H9 (cell line): ENCODE measurements at regions not wholly inside any gene's neighbourhood (a gene's known extent, or its start where the extent isn't known, plus 50 kb on each side); places are given as distances from the start of the nearest gene placed in this dataset.
A peak's percentile ranks its signal among the peaks of the same experiment; 100 is the strongest.

ENCODE experiments used
- DNase-seq: peaks from one replicate; pipeline ENCODE4 v3.0.0-alpha.2; 2017
- H2AFZ ChIP-seq: one replicate; pipeline ENCODE4 v1.6.1; 2013; ENCODE audit warnings: mild to moderate bottlenecking, low read length, control low read depth, moderate library complexity
- H2AK5ac ChIP-seq: 2 replicates; pipeline ENCODE4 v1.6.1; 2013; ENCODE audit warnings: low read length, control low read depth, mixed read lengths; ENCODE audit not compliant: insufficient read length
- H2BK120ac ChIP-seq: one replicate; pipeline ENCODE4 v1.6.1; 2013; ENCODE audit warnings: low read depth, mild to moderate bottlenecking, low read length, control low read depth, inconsistent platforms; ENCODE audit not compliant: poor library complexity, severe bottlenecking
- H2BK12ac ChIP-seq: 2 replicates; pipeline ENCODE4 v1.6.1; 2013; ENCODE audit warnings: low read length, control low read depth, mixed read lengths, low read depth; ENCODE audit not compliant: insufficient read length
- H2BK15ac ChIP-seq: 2 replicates; pipeline ENCODE4 v1.6.1; 2013; ENCODE audit warnings: low read depth, low read length, control low read depth
- H2BK20ac ChIP-seq: one replicate; pipeline ENCODE4 v1.6.1; 2013; ENCODE audit warnings: low read depth, mild to moderate bottlenecking, low read length, control low read depth, inconsistent platforms; ENCODE audit not compliant: poor library complexity, severe bottlenecking
- H2BK5ac ChIP-seq: 2 replicates; pipeline ENCODE4 v1.6.1; 2013; ENCODE audit warnings: low read length, control low read depth, mixed read lengths; ENCODE audit not compliant: insufficient read length
- H3K14ac ChIP-seq: 2 replicates; pipeline ENCODE4 v1.6.1; 2013; ENCODE audit warnings: low read length, control low read depth; ENCODE audit not compliant: insufficient read depth
- H3K18ac ChIP-seq: 2 replicates; pipeline ENCODE4 v1.6.1; 2013; ENCODE audit warnings: low read depth, mild to moderate bottlenecking, mixed read lengths, low read length, control low read depth; ENCODE audit not compliant: insufficient read length
- H3K23ac ChIP-seq: 2 replicates; pipeline ENCODE4 v1.6.1; 2013; ENCODE audit warnings: low read length, control low read depth, mixed read lengths, low read depth; ENCODE audit not compliant: insufficient read length
- H3K23me2 ChIP-seq: 2 replicates; pipeline ENCODE4 v1.6.1; 2013; ENCODE audit warnings: low read depth, mild to moderate bottlenecking, mixed read lengths, low read length, control low read depth; ENCODE audit not compliant: insufficient read length, poor library complexity, severe bottlenecking
- H3K27ac ChIP-seq: 2 replicates; pipeline ENCODE4 v1.5.1; 2013; ENCODE audit warnings: low read length, control low read depth, mixed read lengths, low read depth; ENCODE audit not compliant: insufficient read length
- H3K27me3 ChIP-seq: 2 replicates; pipeline ENCODE4 v1.6.1; 2013; ENCODE audit warnings: low read length, control low read depth, inconsistent platforms; ENCODE audit not compliant: insufficient read depth
- H3K4ac ChIP-seq: 2 replicates; pipeline ENCODE4 v1.6.1; 2013; ENCODE audit warnings: low read depth, mild to moderate bottlenecking, control low read depth, inconsistent platforms, low read length, moderate library complexity
- H3K4me1 ChIP-seq: 2 replicates; pipeline ENCODE4 v1.6.1; 2013; ENCODE audit warnings: low read length, control low read depth, inconsistent platforms; ENCODE audit not compliant: insufficient read depth
- H3K4me2 ChIP-seq: 2 replicates; pipeline ENCODE4 v1.6.1; 2013; ENCODE audit warnings: low read length, control low read depth, mixed read lengths; ENCODE audit not compliant: insufficient read length, insufficient read depth
- H3K56ac ChIP-seq: 2 replicates; pipeline ENCODE4 v1.6.1; 2013; ENCODE audit warnings: low read depth, mild to moderate bottlenecking, mixed read lengths, low read length, control low read depth; ENCODE audit not compliant: insufficient read length
- H3K79me1 ChIP-seq: 2 replicates; pipeline ENCODE4 v1.6.1; 2013; ENCODE audit warnings: low read depth, mild to moderate bottlenecking, moderate library complexity, low read length, control low read depth, inconsistent platforms; ENCODE audit not compliant: insufficient read depth, poor library complexity, severe bottlenecking
- H3K79me2 ChIP-seq: 2 replicates; pipeline ENCODE4 v1.6.1; 2013; ENCODE audit warnings: low read length, control low read depth, inconsistent platforms; ENCODE audit not compliant: insufficient read depth
- H3K9ac ChIP-seq: 2 replicates; pipeline ENCODE4 v1.6.1; 2013; ENCODE audit warnings: low read length, control low read depth, mixed read lengths; ENCODE audit not compliant: insufficient read length; ENCODE audit errors: extremely low read depth
- H3K9me3 ChIP-seq: one replicate; pipeline ENCODE4 v1.6.1; 2013; ENCODE audit warnings: low read depth, low read length, inconsistent platforms; ENCODE audit not compliant: control insufficient read depth
- H3T11ph ChIP-seq: one replicate; pipeline ENCODE4 v1.6.1; 2013; ENCODE audit warnings: mild to moderate bottlenecking, low read length, control low read depth, inconsistent platforms
- H4K20me1 ChIP-seq: one replicate; pipeline ENCODE4 v1.6.1; 2013; ENCODE audit not compliant: control insufficient read depth, insufficient read length, insufficient read depth
- H4K5ac ChIP-seq: 2 replicates; pipeline ENCODE4 v1.6.1; 2013; ENCODE audit warnings: low read depth, mild to moderate bottlenecking, mixed read lengths, low read length, control low read depth; ENCODE audit not compliant: insufficient read length
- H4K8ac ChIP-seq: replicated peaks from 2 replicates; pipeline ENCODE4 v1.6.1; 2013; ENCODE audit warnings: low read length, control low read depth, mixed read lengths, low read depth; ENCODE audit not compliant: insufficient read length
- H4K91ac ChIP-seq: 2 replicates; pipeline ENCODE4 v1.6.1; 2013; ENCODE audit warnings: low read depth, mild to moderate bottlenecking, moderate library complexity, mixed read lengths, low read length, control low read depth; ENCODE audit not compliant: insufficient read length
- H3K27ac Mint-ChIP-seq, 3 experiments: 2 replicates in 2 of 3; 3 replicates in 1 of 3; pipeline ENCODE4 v1.8.0; 2020 to 2021; ENCODE audit warnings: mixed read lengths in 3 of 3, mild to moderate bottlenecking in 1 of 3, moderate library complexity in 1 of 3
- H3K27me3 Mint-ChIP-seq: 2 replicates; pipeline ENCODE4 v1.8.0; 2021; ENCODE audit warnings: low read depth, mild to moderate bottlenecking, moderate library complexity, mixed read lengths
- H3K36me3 Mint-ChIP-seq, 3 experiments: 2 replicates in 2 of 3; 3 replicates in 1 of 3; pipeline ENCODE4 v1.8.0; 2020 to 2021; ENCODE audit warnings: low read depth in 3 of 3, mixed read lengths in 3 of 3; ENCODE audit not compliant: insufficient read depth in 1 of 3
- H3K4me1 Mint-ChIP-seq, 2 experiments: 2 replicates each; pipeline ENCODE4 v1.8.0; 2020; ENCODE audit warnings: mixed read lengths in 2 of 2
- H3K4me3 Mint-ChIP-seq, 2 experiments: 2 replicates in 1 of 2; 3 replicates in 1 of 2; pipeline ENCODE4 v1.8.0; 2020 to 2021; ENCODE audit warnings: mild to moderate bottlenecking in 2 of 2, mixed read lengths in 2 of 2, moderate library complexity in 1 of 2
- H3K9me3 Mint-ChIP-seq, 2 experiments: 2 replicates in 1 of 2; 3 replicates in 1 of 2; pipeline ENCODE4 v1.8.0; 2020; ENCODE audit warnings: mild to moderate bottlenecking in 2 of 2, mixed read lengths in 2 of 2, moderate library complexity in 1 of 2
- CTCF ChIP-seq: fragments of 200-600 bp; sonication (generic); conservative IDR thresholded peaks from 3 replicates; pipeline ENCODE4 v1.8.0; 2021; ENCODE audit warnings: antibody characterized with exemption, mild to moderate bottlenecking
- WGBS: extraction: QIAGEN DNeasy Blood & Tissue Kit; methylation state at CpG from one replicate; pipeline ENCODE4 v1.1.7; 2013; ENCODE audit warnings: missing lambda C conversion rate, low lambda C conversion rate, mixed read lengths; ENCODE audit not compliant: insufficient read length; ENCODE audit errors: extremely low coverage; 5-methylcytosine and 5-hydroxymethylcytosine counted together

GRCh38 chr7:155862123-155862892 lies 50.0 kb upstream of the SHH start:
- no peaks in the 10 kb centered on the region for H3K79me2 ChIP-seq
- no peak overlapping the region for H2AFZ ChIP-seq
- no peak overlapping the region for H4K8ac ChIP-seq
- no peaks in the 10 kb centered on the region for H3K27me3 ChIP-seq
- H3K79me1 ChIP-seq: no peaks in the 10 kb centered on the region
- H4K20me1 ChIP-seq: no peaks in the 10 kb centered on the region
- H4K5ac ChIP-seq: no peak overlapping the region
- Mint-ChIP-seq H3K4me1 (peaks cover 0 to 5% of the 10 kb centered on the region in 2 experiments; a peak in 2 of 4 replicates), H3K36me3 (no peaks in the 10 kb centered on the region), H3K27me3 (peaks cover 12% of the 10 kb centered on the region), H3K9me3 (no peaks in the 10 kb centered on the region), H3K4me3 (no peak overlapping the region), H3K27ac (no peak overlapping the region)
- no peak overlapping the region for H2BK15ac ChIP-seq
- H2BK12ac ChIP-seq: no peak overlapping the region
- H3K4me2 ChIP-seq: no peak overlapping the region
- DNase-seq: no peak
- no peak overlapping the region for H2BK20ac ChIP-seq
- H2BK5ac ChIP-seq: no peak overlapping the region
- no peak overlapping the region for H2BK120ac ChIP-seq
- H4K91ac ChIP-seq: no peak overlapping the region
- H3K23me2 ChIP-seq: no peaks in the 10 kb centered on the region
- H3K4ac ChIP-seq: no peak overlapping the region
- no peaks in the 10 kb centered on the region for H3K9me3 ChIP-seq
- no peak overlapping the region for H3T11ph ChIP-seq
- no peak overlapping the region for H3K56ac ChIP-seq
- no peak overlapping the region for H2AK5ac ChIP-seq
- no peak overlapping the region for H3K9ac ChIP-seq
- no peak overlapping the region for H3K14ac ChIP-seq
- no CpG with 5 or more reads among the region's 12 CpGs for WGBS
- TF ChIP-seq CTCF: peak; percentile 65
- no peaks in the 10 kb centered on the region for H3K4me1 ChIP-seq
- H3K18ac ChIP-seq: no peak overlapping the region
- H3K27ac ChIP-seq: no peak overlapping the region
- no peak overlapping the region for H3K23ac ChIP-seq
